ENCODE measurements at regions not wholly inside any gene's neighbourhood (a gene's known extent, or its start where the extent isn't known, plus 50 kb on each side); places are given as distances from the start of the nearest gene placed in this dataset.

- H3K4me1 ChIP-seq (ENCODE audit: control insufficient read depth, insufficient read depth, low read length): no peaks in the 10 kb centered on the region
- H3K36me3 ChIP-seq (ENCODE audit: control insufficient read depth in 2 of 2, insufficient read depth in 1 of 2, low read length in 2 of 2): no peaks in the 10 kb centered on the region
- H3K27ac ChIP-seq (ENCODE audit: extremely low read depth, low read depth, low read length): no peak overlapping the region
- CTCF ChIA-PET: no interaction called here
- H3K4me3 ChIP-seq (ENCODE audit: low read depth, low read length): no peak overlapping the region
- POLR2A ChIA-PET: no interaction called here
- no peaks in the 10 kb centered on the region for H3K9me3 ChIP-seq (ENCODE audit: control insufficient read depth, insufficient read depth, low read depth, low read length)
- TF ChIP-seq ZFP41 (tag by site-specific recombination; IDR thresholded peaks at IDR 0.05; ENCODE audit: borderline replicate concordance) (no peak), SETDB1 (IDR thresholded peaks at IDR 0.05; ENCODE audit: insufficient read length, low read length) (no peak), SCRT2 (tag by site-specific recombination; IDR thresholded peaks at IDR 0.05) (no peak), YY2 (tag by site-specific recombination; IDR thresholded peaks at IDR 0.05) (no peak), ZFP37 (tag by site-specific recombination; IDR thresholded peaks at IDR 0.05) (no peak), REST (tag by site-specific recombination; IDR thresholded peaks at IDR 0.05) (no peak), ZBTB1 (tag by site-specific recombination; IDR thresholded peaks at IDR 0.05) (no peak), GFI1B (tag by site-specific recombination; IDR thresholded peaks at IDR 0.05) (no peak), ZNF423 (tag by site-specific recombination; IDR thresholded peaks at IDR 0.05) (no peak), ZNF571 (tag by site-specific recombination; IDR thresholded peaks at IDR 0.05) (no peak), ZNF768 (tag by site-specific recombination; IDR thresholded peaks at IDR 0.05) (no peak), ZNF549 (tag by site-specific recombination; IDR thresholded peaks at IDR 0.05) (no peak), ZNF311 (tag by site-specific recombination; IDR thresholded peaks at IDR 0.05; ENCODE audit: borderline replicate concordance) (no peak)
Measured at GRCh38 chr14:29299372-29299771, 532.8 kb downstream of the FOXG1 start.

GRCh38 chr14:29301571-29301970, 535.0 kb downstream of the FOXG1 start:
- POLR2A ChIA-PET: no interaction called here
- CTCF ChIA-PET: no interaction called here
- Histone ChIP-seq H3K4me1 (ENCODE audit: control insufficient read depth, insufficient read depth, low read length) (no peaks in the 10 kb centered on the region), H3K36me3 (ENCODE audit: control insufficient read depth in 2 of 2, insufficient read depth in 1 of 2, low read length in 2 of 2) (no peaks in the 10 kb centered on the region), H3K4me3 (ENCODE audit: low read depth, low read length) (no peak overlapping the region), H3K27ac (ENCODE audit: extremely low read depth, low read depth, low read length) (no peak overlapping the region), H3K9me3 (ENCODE audit: control insufficient read depth, insufficient read depth, low read depth, low read length) (no peaks in the 10 kb centered on the region)
- no peak for TF ChIP-seq ZBTB48 (tag by site-specific recombination; IDR thresholded peaks at IDR 0.05)
- no peak for TF ChIP-seq ZNF561 (tag by site-specific recombination; IDR thresholded peaks at IDR 0.05; ENCODE audit: borderline replicate concordance)
- no peak for TF ChIP-seq ZNF654 (tag by site-specific recombination; IDR thresholded peaks at IDR 0.05; ENCODE audit: low read depth)
- TF ChIP-seq ZNF621 (tag by site-specific recombination; IDR thresholded peaks at IDR 0.05): no peak
- TF ChIP-seq ZFP69B (tag by site-specific recombination; IDR thresholded peaks at IDR 0.05): no peak
- no peak for TF ChIP-seq ZNF248 (tag by site-specific recombination; IDR thresholded peaks at IDR 0.05)

GRCh38 chr14:29310210-29310609, 543.6 kb downstream of the FOXG1 start:
- CTCF ChIA-PET: no interaction called here
- H3K4me3 ChIP-seq (ENCODE audit: low read depth, low read length): no peak overlapping the region
- POLR2A ChIA-PET: no interaction called here
- H3K36me3 ChIP-seq (ENCODE audit: control insufficient read depth in 2 of 2, insufficient read depth in 1 of 2, low read length in 2 of 2): no peaks in the 10 kb centered on the region
- H3K9me3 ChIP-seq (ENCODE audit: control insufficient read depth, insufficient read depth, low read depth, low read length): no peaks in the 10 kb centered on the region
- TF ChIP-seq PATZ1 (tag by site-specific recombination; IDR thresholded peaks at IDR 0.05) (no peak), ZBTB6 (tag by site-specific recombination; IDR thresholded peaks at IDR 0.05) (no peak), ZNF639 (tag by site-specific recombination; IDR thresholded peaks at IDR 0.05) (no peak), ZNF621 (tag by site-specific recombination; IDR thresholded peaks at IDR 0.05) (no peak), ZNF354C (tag by site-specific recombination; IDR thresholded peaks at IDR 0.05; ENCODE audit: borderline replicate concordance, low read depth) (no peak), ZNF560 (tag by site-specific recombination; IDR thresholded peaks at IDR 0.05; ENCODE audit: borderline replicate concordance) (no peak)
- H3K27ac ChIP-seq (ENCODE audit: extremely low read depth, low read depth, low read length): no peak overlapping the region
- H3K4me1 ChIP-seq (ENCODE audit: control insufficient read depth, insufficient read depth, low read length): no peaks in the 10 kb centered on the region
